Right lung (tissue), 2 donors: ENCODE measurements at regions not wholly inside any gene's neighbourhood (a gene's known extent, or its start where the extent isn't known, plus 50 kb on each side); places are given as distances from the start of the nearest gene placed in this dataset.

Experiments used
- DNase-seq, 2 donors: peaks; one replicate each; pipeline ENCODE4 v3.0.0-alpha.2; 2013

DNA sequence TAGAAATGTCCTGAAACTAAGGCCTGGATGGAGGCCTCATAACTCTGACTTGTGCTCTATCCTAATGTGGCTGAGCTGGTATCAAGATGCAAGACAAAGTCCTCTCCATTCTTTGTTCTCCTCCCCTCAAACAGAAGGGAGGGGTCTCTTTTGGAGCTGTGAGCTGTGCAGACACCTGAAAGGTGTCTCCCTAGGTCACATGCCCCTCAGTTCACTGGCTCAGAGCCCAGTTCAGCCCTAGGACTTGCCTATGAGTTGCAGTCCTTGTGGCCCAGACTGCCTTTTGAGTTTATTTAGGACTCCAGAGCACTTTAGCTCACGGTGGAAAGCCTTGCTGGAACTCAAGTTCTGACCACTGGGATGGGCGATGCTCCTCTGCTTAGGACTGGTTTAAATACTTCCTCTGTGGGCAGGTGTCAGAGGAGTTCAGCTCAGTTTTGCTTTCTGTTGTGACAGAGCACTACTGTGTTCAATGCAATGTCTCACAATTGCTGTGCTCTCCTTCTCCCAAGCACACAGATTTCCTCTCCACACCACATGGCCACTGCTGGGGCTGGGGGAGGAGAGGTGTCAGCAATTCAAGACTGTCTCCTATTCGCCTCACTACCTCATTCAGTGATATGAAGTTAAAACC, 84.8 kb upstream of the ZNF827 start:
- DNase-seq: no peak

DNA sequence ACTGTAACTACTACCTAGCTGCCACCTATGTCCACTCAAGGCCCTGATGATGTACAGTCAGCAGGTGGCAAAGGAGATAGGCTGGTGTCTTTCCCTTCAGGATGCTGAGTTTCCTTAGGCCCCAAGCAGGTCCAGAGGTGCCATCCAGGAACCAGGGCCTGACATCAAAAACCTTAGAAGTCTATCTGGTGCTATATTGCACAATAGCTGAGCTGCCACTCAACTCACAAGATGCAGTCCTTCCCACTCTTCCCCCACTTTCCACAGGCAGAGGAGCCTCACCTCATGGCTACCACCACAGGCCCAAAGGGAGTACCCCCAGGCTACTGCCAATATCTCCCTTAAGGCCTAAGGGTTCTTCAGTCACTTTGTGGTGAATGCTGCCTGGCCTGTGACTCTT, 83.9 kb upstream of the ZNF827 start:
- DNase-seq: no peak

DNA sequence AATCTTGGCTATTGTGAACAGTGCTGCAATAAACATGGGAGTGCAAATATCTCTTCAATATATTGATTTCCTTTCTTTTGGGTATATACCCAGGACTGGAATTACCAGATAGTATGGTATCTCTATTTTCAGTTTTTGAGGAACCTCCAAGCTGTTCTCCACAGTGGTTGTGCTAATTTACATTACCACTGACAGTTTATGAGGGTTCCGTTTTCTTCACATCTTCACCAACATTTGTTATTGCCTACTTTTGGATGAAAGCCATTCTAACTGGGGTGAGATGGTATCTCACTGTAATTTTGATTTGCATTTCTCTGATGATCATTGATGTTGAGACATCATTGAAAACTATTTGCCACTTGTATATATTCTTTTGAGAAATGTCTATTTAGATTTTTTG, 79.6 kb upstream of the ZNF827 start:
- no peak for DNase-seq

DNA sequence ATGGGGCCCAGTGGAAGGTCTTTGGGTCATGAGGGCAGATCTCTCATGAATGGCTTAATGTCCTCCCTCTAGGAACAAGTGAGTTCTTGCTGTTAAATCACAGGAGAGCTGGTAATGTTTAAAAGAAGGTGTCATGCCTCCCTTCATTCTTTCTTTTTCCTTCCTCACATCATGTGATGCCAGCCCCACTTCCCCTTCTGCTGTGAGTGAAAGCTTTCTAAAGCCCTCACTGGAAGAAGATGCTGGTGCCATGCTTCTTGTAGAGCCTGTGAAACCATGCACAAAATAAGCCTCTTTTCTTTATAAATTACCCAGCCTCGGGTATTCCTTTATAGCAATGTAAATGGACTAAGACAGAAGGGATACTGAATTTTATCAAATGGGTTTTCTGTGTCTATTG, 66.1 kb upstream of the ZNF827 start:
- DNase-seq: no peak

DNA sequence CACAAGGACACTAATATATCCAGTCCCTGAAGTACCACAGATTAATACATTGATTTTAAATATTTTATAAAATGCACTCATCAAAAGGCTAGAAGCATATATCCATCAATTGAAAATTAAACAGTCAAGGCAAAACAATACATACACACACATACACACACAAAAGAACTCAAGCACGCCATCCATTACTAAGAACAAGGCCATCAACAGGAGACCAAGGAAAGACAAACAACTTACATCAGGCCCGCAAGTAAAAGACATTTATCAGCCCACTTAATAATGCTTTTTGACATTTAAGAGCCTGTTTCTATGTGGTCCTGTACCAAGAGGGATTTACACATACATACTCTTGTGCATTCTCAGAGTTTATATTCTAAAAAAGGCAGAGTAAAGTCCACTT, 50.0 kb upstream of the ZNF827 start:
- no peak for DNase-seq
